SU-DHL-6 (cell line): ENCODE measurements at regions not wholly inside any gene's neighbourhood (a gene's known extent, or its start where the extent isn't known, plus 50 kb on each side); places are given as distances from the start of the nearest gene placed in this dataset.

Experiments used
- EZH2phosphoT487 ChIP-seq: fragments of 200-600 bp; sonication (generic), shearing (Covaris generic); conservative IDR thresholded peaks from 2 replicates; pipeline ENCODE4 v1.6.1; 2018; ENCODE audit warnings: mild to moderate bottlenecking, antibody characterized with exemption, low read length, moderate library complexity, mixed read lengths
- TF ChIP-seq, protein P1 (sequence below): fragments of 200-600 bp; sonication (generic); IDR thresholded peaks from one replicate; pipeline ENCODE4 v1.5.1; 2017; ENCODE audit warnings: antibody characterized with exemption, mild to moderate bottlenecking, low read length, moderate library complexity; ENCODE audit not compliant: insufficient read depth, poor library complexity, severe bottlenecking

DNA sequence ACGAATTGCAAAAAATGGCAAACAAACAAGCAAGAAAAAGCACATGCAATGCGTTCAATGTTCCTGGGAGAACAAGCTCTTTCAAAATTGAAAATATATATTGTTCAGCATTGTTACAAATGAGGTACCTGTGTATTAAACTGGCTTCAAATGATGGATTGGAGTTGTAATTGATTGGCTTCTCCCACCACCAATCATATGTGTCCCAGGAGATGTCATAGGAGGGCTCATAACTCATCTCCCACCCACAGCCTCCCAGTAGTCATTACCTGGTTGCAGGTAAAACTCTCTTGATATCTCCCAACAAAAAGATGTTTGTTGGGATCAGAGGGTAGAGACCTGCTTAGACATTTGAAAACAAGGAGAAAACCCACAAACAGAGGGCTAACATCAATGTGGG, 302.9 kb downstream of the BAMBI start:
- TF ChIP-seq EZH2phosphoT487: no peak
- TF ChIP-seq, protein P1, sequence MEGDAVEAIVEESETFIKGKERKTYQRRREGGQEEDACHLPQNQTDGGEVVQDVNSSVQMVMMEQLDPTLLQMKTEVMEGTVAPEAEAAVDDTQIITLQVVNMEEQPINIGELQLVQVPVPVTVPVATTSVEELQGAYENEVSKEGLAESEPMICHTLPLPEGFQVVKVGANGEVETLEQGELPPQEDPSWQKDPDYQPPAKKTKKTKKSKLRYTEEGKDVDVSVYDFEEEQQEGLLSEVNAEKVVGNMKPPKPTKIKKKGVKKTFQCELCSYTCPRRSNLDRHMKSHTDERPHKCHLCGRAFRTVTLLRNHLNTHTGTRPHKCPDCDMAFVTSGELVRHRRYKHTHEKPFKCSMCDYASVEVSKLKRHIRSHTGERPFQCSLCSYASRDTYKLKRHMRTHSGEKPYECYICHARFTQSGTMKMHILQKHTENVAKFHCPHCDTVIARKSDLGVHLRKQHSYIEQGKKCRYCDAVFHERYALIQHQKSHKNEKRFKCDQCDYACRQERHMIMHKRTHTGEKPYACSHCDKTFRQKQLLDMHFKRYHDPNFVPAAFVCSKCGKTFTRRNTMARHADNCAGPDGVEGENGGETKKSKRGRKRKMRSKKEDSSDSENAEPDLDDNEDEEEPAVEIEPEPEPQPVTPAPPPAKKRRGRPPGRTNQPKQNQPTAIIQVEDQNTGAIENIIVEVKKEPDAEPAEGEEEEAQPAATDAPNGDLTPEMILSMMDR: no peak
